Nephron (organoid): ENCODE measurements at regions not wholly inside any gene's neighbourhood (a gene's known extent, or its start where the extent isn't known, plus 50 kb on each side); places are given as distances from the start of the nearest gene placed in this dataset.

Source experiments
- H3K27ac Mint-ChIP-seq, 3 experiments: 2 replicates each; pipeline ENCODE4 v1.8.0; 2020; ENCODE audit warnings: mixed read lengths in 3 of 3, mild to moderate bottlenecking in 2 of 3, moderate library complexity in 1 of 3
- H3K27me3 Mint-ChIP-seq: 2 replicates; pipeline ENCODE4 v1.8.0; 2021; ENCODE audit warnings: low read depth, mild to moderate bottlenecking, moderate library complexity, mixed read lengths
- H3K36me3 Mint-ChIP-seq: 2 replicates; pipeline ENCODE4 v1.8.0; 2020; ENCODE audit warnings: low read depth, mixed read lengths
- H3K4me1 Mint-ChIP-seq: 2 replicates; pipeline ENCODE4 v1.8.0; 2020; ENCODE audit warnings: mixed read lengths
- H3K4me3 Mint-ChIP-seq, 3 experiments: 2 replicates each; pipeline ENCODE4 v1.8.0; 2020; ENCODE audit warnings: mild to moderate bottlenecking in 3 of 3, mixed read lengths in 3 of 3, moderate library complexity in 2 of 3
- H3K9me3 Mint-ChIP-seq: 2 replicates; pipeline ENCODE4 v1.8.0; 2020; ENCODE audit warnings: mixed read lengths
- TF ChIP-seq, protein P1 (sequence below), 3 experiments: fragments of 200-600 bp; sonication (generic); IDR thresholded peaks; one replicate each; pipeline ENCODE4 v1.5.0; 2021; ENCODE audit warnings: antibody characterized with exemption in 3 of 3; ENCODE audit not compliant: unreplicated experiment in 3 of 3

DNA sequence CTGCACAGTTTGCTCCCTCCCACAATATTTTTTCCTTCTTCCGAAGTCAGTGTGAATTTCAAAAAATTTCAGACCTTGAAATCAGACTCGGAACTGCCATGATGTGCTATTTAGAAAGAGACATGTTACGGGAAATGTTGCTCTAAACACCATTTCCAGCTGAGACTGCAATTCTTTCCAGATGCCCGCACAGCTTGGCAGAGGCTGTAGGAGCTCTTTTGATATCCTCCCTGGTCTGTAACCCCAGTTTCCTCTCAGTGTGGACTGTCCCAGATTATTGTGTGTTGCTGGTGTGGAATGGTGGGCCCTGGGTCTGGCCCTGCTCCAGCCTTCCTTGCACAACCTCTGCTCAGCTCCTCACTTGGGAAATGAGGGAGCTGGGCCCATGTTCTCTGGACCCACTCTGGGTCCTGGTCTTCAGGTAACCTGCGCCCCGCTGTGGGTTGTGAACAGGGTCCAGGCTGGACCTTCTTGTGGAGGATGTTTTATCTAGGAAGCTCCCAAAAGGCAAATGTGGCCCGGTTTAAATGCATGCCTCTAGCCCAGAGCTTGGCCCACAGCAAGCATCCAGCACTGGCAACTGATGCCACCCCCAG lies 172.8 kb upstream of the CXCL12 start:
- Mint-ChIP-seq H3K4me3 (no peak overlapping the region), H3K4me1 (peaks cover 9% of the 10 kb centered on the region), H3K36me3 (no peaks in the 10 kb centered on the region), H3K27me3 (peaks cover 27% of the 10 kb centered on the region), H3K27ac (no peak overlapping the region), H3K9me3 (no peaks in the 10 kb centered on the region)
- TF ChIP-seq, protein P1, sequence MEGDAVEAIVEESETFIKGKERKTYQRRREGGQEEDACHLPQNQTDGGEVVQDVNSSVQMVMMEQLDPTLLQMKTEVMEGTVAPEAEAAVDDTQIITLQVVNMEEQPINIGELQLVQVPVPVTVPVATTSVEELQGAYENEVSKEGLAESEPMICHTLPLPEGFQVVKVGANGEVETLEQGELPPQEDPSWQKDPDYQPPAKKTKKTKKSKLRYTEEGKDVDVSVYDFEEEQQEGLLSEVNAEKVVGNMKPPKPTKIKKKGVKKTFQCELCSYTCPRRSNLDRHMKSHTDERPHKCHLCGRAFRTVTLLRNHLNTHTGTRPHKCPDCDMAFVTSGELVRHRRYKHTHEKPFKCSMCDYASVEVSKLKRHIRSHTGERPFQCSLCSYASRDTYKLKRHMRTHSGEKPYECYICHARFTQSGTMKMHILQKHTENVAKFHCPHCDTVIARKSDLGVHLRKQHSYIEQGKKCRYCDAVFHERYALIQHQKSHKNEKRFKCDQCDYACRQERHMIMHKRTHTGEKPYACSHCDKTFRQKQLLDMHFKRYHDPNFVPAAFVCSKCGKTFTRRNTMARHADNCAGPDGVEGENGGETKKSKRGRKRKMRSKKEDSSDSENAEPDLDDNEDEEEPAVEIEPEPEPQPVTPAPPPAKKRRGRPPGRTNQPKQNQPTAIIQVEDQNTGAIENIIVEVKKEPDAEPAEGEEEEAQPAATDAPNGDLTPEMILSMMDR (IDR thresholded peaks at IDR 0.05; ENCODE audit: unreplicated experiment in 3 of 3): no peak

DNA sequence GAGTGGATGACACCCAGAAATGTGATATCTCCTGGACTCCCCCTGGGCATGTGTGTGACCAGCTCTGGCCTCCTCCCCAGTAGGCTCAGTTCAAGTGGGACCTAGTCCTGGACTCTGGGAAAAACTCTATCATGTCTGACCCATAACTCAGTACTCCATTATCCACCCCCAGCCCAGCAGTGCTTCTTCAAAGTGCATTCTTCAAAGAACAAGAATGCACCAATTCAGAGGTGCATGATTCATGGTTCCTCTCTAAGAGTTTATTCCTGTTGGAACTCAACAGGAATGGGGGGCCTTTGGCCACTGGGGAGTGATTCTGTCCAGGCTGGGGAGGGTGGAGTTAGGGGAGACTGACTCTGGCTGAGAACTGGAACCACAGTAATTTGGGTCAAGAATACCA lies 173.6 kb upstream of the CXCL12 start:
- H3K27ac Mint-ChIP-seq: no peak overlapping the region
- peaks cover 25% of the 10 kb centered on the region for H3K27me3 Mint-ChIP-seq
- no peaks in the 10 kb centered on the region for H3K36me3 Mint-ChIP-seq
- H3K4me3 Mint-ChIP-seq: no peak overlapping the region
- H3K4me1 Mint-ChIP-seq: peaks cover 13% of the 10 kb centered on the region
- no peaks in the 10 kb centered on the region for H3K9me3 Mint-ChIP-seq
- TF ChIP-seq, protein P1 (IDR thresholded peaks at IDR 0.05; ENCODE audit: unreplicated experiment in 3 of 3): no peak

DNA sequence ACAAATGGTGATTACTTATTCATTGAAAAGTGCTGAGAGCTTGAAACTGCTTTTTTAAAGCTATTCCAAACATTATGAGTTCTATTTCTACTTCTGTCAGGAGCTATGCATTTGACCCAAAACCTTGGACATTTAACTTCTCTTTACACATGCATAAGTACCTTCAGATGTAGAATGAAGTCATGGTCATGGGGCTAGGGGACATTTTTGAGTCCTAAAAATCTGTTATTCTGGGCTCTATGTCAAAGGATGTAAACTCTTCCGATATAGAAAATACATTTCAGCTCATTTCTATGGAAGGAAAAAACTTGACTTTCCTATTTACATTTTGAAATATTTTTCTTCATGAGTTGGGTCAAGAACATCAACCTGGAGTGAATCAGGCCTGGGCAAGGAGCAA lies 179.5 kb upstream of the CXCL12 start:
- H3K27ac Mint-ChIP-seq: peak overlapping the region in 1 of 3 experiments; percentile 42
- H3K4me1 Mint-ChIP-seq: peaks cover 18% of the 10 kb centered on the region
- no peaks in the 10 kb centered on the region for H3K36me3 Mint-ChIP-seq
- no peak overlapping the region for H3K4me3 Mint-ChIP-seq
- H3K9me3 Mint-ChIP-seq: no peaks in the 10 kb centered on the region
- peaks cover 10% of the 10 kb centered on the region for H3K27me3 Mint-ChIP-seq
- TF ChIP-seq, protein P1 (IDR thresholded peaks at IDR 0.05; ENCODE audit: unreplicated experiment in 3 of 3): no peak

DNA sequence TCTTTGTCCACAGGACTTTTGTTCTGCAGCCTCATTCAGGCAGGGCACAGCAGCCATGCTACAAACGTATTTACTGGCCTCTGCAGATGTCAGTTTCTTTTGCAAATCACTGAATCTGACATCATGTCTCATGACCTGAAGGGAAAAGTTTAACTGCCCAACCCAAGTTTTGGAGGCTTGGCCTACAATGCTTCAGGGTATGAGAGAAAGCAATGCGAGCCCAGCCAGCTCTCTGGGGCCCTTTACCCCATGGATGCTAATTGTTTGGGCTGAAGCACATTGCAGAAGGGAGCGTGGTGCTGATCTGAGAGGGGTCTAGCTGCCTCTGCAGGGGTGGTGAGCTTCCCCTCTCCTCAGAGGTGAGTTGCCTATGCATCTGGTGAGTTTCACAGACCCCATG lies 179.9 kb upstream of the CXCL12 start:
- no peak overlapping the region for H3K27ac Mint-ChIP-seq
- no peaks in the 10 kb centered on the region for H3K9me3 Mint-ChIP-seq
- no peak overlapping the region for H3K4me3 Mint-ChIP-seq
- peaks cover 9% of the 10 kb centered on the region for H3K27me3 Mint-ChIP-seq
- peaks cover 22% of the 10 kb centered on the region for H3K4me1 Mint-ChIP-seq
- H3K36me3 Mint-ChIP-seq: no peaks in the 10 kb centered on the region
- TF ChIP-seq, protein P1 (IDR thresholded peaks at IDR 0.05; ENCODE audit: unreplicated experiment in 3 of 3): no peak

DNA sequence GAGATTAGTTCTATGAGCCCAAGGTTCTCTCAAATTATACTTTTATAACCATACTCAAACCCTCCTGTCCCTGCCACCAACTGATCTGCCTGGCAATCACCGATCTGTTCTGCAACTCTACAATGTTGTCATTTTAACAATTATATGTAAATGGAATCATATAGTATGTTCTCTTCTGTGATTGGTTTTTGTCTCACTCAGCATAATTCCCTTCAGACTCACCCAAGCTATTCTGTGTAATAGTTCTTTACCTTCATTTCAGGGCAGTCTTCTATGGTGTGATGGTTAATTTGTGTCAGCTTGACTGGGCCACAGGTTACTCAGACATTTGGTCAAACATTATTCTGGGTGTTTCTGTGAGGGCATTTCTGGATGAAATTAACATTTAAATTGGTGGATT lies 181.9 kb upstream of the CXCL12 start:
- TF ChIP-seq, protein P1 (IDR thresholded peaks at IDR 0.05; ENCODE audit: unreplicated experiment in 3 of 3): no peak
- Mint-ChIP-seq H3K4me3 (no peak overlapping the region), H3K27ac (no peak overlapping the region), H3K36me3 (no peaks in the 10 kb centered on the region), H3K27me3 (no peaks in the 10 kb centered on the region), H3K4me1 (peaks cover 27% of the 10 kb centered on the region), H3K9me3 (no peaks in the 10 kb centered on the region)

DNA sequence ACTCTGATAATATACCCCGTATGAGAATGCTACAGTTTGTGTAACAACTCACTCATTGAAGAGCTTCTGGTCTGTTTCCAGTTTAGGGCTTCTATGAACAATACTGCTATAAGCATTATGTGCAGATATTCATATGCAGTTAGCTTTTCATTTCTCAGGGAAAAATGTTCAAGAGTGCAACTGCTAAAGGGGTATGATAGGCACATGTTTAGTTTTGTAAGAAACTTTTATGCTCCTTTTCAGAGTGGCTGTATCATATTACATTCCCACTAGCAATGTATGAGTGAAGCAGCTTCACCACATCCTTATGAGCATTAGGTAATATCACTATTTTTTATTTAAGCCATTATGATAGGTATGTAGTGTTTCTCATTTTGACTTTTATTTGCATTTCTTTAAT lies 182.6 kb upstream of the CXCL12 start:
- peaks cover 27% of the 10 kb centered on the region for H3K4me1 Mint-ChIP-seq
- TF ChIP-seq, protein P1 (IDR thresholded peaks at IDR 0.05; ENCODE audit: unreplicated experiment in 3 of 3): no peak
- no peaks in the 10 kb centered on the region for H3K36me3 Mint-ChIP-seq
- H3K4me3 Mint-ChIP-seq: no peak overlapping the region
- no peaks in the 10 kb centered on the region for H3K9me3 Mint-ChIP-seq
- H3K27ac Mint-ChIP-seq: peak overlapping the region in 2 of 3 experiments; percentile 2 to 8
- H3K27me3 Mint-ChIP-seq: no peaks in the 10 kb centered on the region
